Endothelial cell of umbilical vein (primary cell): ENCODE measurements at regions not wholly inside any gene's neighbourhood (a gene's known extent, or its start where the extent isn't known, plus 50 kb on each side); places are given as distances from the start of the nearest gene placed in this dataset.

Experiments
- BruUV-seq: library from RNA; stranded (reverse); fragments of 400-500 nt; replicated peaks from 2 replicates; lab custom pipeline; 2021; lab: Mats Ljungman, UMichigan
- CTCF ChIA-PET: fragments of 300-600, 350-600 bp; sonication (Branson Sonifier 250); formaldehyde crosslinking; loops from one replicate; lab custom pipeline; 2021; ENCODE audit warnings: antibody characterized with exemption, inconsistent platforms; lab: Charles Lee
- POLR2A ChIA-PET: fragments of 300-600, 350-600 bp; sonication (Branson Sonifier 250); formaldehyde crosslinking; loops from one replicate; lab custom pipeline; 2021; ENCODE audit warnings: antibody characterized with exemption, inconsistent platforms; lab: Charles Lee
- DNase-seq: peaks from one replicate; pipeline ENCODE4 v3.0.0-alpha.2; 2011; ENCODE audit warnings: low read depth, low spot score
- FAIRE-seq: peaks from 2 replicates; lab custom pipeline; 2011; peaks lifted over from hg19 to GRCh38; lab: Jason Lieb, UNC
- H2AFZ ChIP-seq: 2 replicates; pipeline ENCODE4 v1.6.0; 2012; ENCODE audit warnings: low read depth, low read length, control low read depth, inconsistent platforms
- H3K27ac ChIP-seq: 2 replicates; pipeline ENCODE4 v1.5.1; 2011; ENCODE audit warnings: low read depth, mild to moderate bottlenecking, control low read depth, low read length, moderate library complexity; ENCODE audit not compliant: insufficient read depth
- H3K27me3 ChIP-seq, 2 experiments: 2 replicates each; pipeline versions ENCODE4 v1.6.0 to v1.6.1; 2011; ENCODE audit warnings: low read length in 2 of 2, mixed read lengths in 1 of 2; ENCODE audit not compliant: control insufficient read depth in 2 of 2, insufficient read depth in 2 of 2
- H3K36me3 ChIP-seq, 2 experiments: 2 replicates in 1 of 2; 3 replicates in 1 of 2; pipeline ENCODE4 v1.5.1; 2011; ENCODE audit warnings: low read length in 2 of 2, mild to moderate bottlenecking in 1 of 2, moderate library complexity in 1 of 2; ENCODE audit not compliant: control insufficient read depth in 2 of 2, insufficient read depth in 2 of 2; ENCODE audit errors: extremely low read depth in 1 of 2
- H3K4me1 ChIP-seq: 3 replicates; pipeline ENCODE4 v1.5.1; 2011; ENCODE audit warnings: mild to moderate bottlenecking, low read length; ENCODE audit not compliant: control insufficient read depth, insufficient read depth; ENCODE audit errors: extremely low read depth
- H3K4me2 ChIP-seq: 2 replicates; pipeline ENCODE4 v1.6.1; 2011; ENCODE audit warnings: low read length, control low read depth, mixed read lengths; ENCODE audit not compliant: insufficient read depth
- H3K4me3 ChIP-seq, 3 experiments: fragments of 200-600 bp in 1 of 3; sonication (generic), shearing (Covaris generic) in 1 of 3; replicated peaks in 1 of 3; 2 replicates each; pipeline ENCODE4 v1.5.1; 2011 to 2016; ENCODE audit warnings: control low read depth in 3 of 3, low read length in 3 of 3, mild to moderate bottlenecking in 2 of 3, inconsistent platforms in 1 of 3, low read depth in 1 of 3, moderate library complexity in 1 of 3; ENCODE audit not compliant: insufficient read depth in 1 of 3
- H3K79me2 ChIP-seq: 2 replicates; pipeline ENCODE4 v1.6.0; 2012; ENCODE audit warnings: low read length, inconsistent platforms; ENCODE audit not compliant: control insufficient read depth, insufficient read depth
- H3K9ac ChIP-seq: replicated peaks from 2 replicates; pipeline ENCODE3; 2011; ENCODE audit warnings: low read length, control low read depth; ENCODE audit not compliant: insufficient read depth; ENCODE audit errors: extremely low read depth
- H3K9me1 ChIP-seq: replicated peaks from 3 replicates; pipeline ENCODE4 v1.6.0; 2011; ENCODE audit warnings: mild to moderate bottlenecking, low read length; ENCODE audit not compliant: control insufficient read depth, insufficient read depth; ENCODE audit errors: extremely low read depth
- H3K9me3 ChIP-seq: replicated peaks from 2 replicates; pipeline ENCODE4 v1.5.1; 2012; ENCODE audit warnings: low read length, inconsistent platforms; ENCODE audit not compliant: control insufficient read depth, insufficient read depth
- H4K20me1 ChIP-seq: replicated peaks from 2 replicates; pipeline ENCODE3; 2011; ENCODE audit warnings: mild to moderate bottlenecking, low read length; ENCODE audit not compliant: control insufficient read depth, insufficient read depth; ENCODE audit errors: extremely low read depth
- CTCF ChIP-seq, 2 donors: IDR thresholded peaks; 1 replicate in 1 of 2; 2 replicates in 1 of 2; pipeline ENCODE4 v1.5.1; 2011; ENCODE audit warnings: low read length in 2 of 2, mild to moderate bottlenecking in 2 of 2, moderate library complexity in 2 of 2, control low read depth in 1 of 2, inconsistent platforms in 1 of 2, low read depth in 1 of 2; ENCODE audit not compliant: insufficient read depth in 1 of 2; ENCODE audit errors: extremely low read depth in 1 of 2
- EZH2 ChIP-seq: IDR thresholded peaks from 2 replicates; pipeline ENCODE4 v1.6.1; 2012; ENCODE audit warnings: borderline replicate concordance, low read depth, mild to moderate bottlenecking, moderate library complexity, low read length, inconsistent platforms; ENCODE audit not compliant: severe bottlenecking
- FOS ChIP-seq: IDR thresholded peaks from 2 replicates; pipeline ENCODE4 v1.6.1; 2011; ENCODE audit warnings: mild to moderate bottlenecking, low read length, moderate library complexity, borderline replicate concordance; ENCODE audit not compliant: insufficient read depth
- GATA2 ChIP-seq: IDR thresholded peaks from 2 replicates; pipeline ENCODE4 v1.7.0; 2011; ENCODE audit warnings: low read depth, mild to moderate bottlenecking, moderate library complexity, mixed read lengths, low read length; ENCODE audit not compliant: insufficient read length, insufficient read depth
- JUN ChIP-seq: IDR thresholded peaks from 2 replicates; pipeline ENCODE4 v1.6.1; 2011; ENCODE audit warnings: borderline replicate concordance, low read depth; ENCODE audit not compliant: insufficient read length, insufficient read depth
- MAX ChIP-seq: IDR thresholded peaks from 2 replicates; pipeline ENCODE4 v1.6.1; 2011; ENCODE audit not compliant: insufficient read depth, insufficient read length
- MYC ChIP-seq: IDR thresholded peaks from one replicate; pipeline ENCODE4 v1.6.1; 2011; ENCODE audit warnings: mild to moderate bottlenecking, low read depth, low read length
- POLR2A ChIP-seq: IDR thresholded peaks from 2 replicates; pipeline ENCODE4 v1.6.1; 2012; ENCODE audit warnings: low read depth, mild to moderate bottlenecking, control low read depth, low read length
- POLR2AphosphoS5 ChIP-seq: IDR thresholded peaks from 2 replicates; pipeline ENCODE4 v1.6.1; 2012; ENCODE audit warnings: low read depth, mild to moderate bottlenecking, control low read depth, low read length, moderate library complexity; ENCODE audit not compliant: insufficient read depth
- dilution Hi-C: fragments of 300-500 bp; cut with MboI; formaldehyde crosslinking; loops from one replicate; pipeline ENCODE4 v1.15.0; 2019; ENCODE audit warnings: low sequenced_read_pairs; ENCODE audit not compliant: extremely low pct_ligation_motif_present
- intact Hi-C: fragments of 100-400 bp; cut with micrococcal nuclease; formaldehyde crosslinking; loops from one replicate; pipeline ENCODE4 v1.10.0; 2022

GRCh38 chr12:70149013-70149412 is 94.2 kb upstream of the CNOT2 start:
- intact Hi-C loops (no loop called here), dilution Hi-C loops (no loop called here)
- DNase-seq (no peak), FAIRE-seq (no peak)
- Histone ChIP-seq H3K4me1 (no peaks in the 10 kb centered on the region), H3K4me3 (no peak overlapping the region), H3K36me3 (no peaks in the 10 kb centered on the region), H3K79me2 (no peaks in the 10 kb centered on the region), H3K27me3 (peaks cover 0 to 4% of the 10 kb centered on the region in 2 experiments), H3K4me2 (no peak overlapping the region), H2AFZ (no peak overlapping the region), H3K9ac (no peak overlapping the region), H3K27ac (no peak overlapping the region), H3K9me3 (no peaks in the 10 kb centered on the region), H3K9me1 (no peaks in the 10 kb centered on the region), H4K20me1 (no peaks in the 10 kb centered on the region)
- ChIA-PET CTCF (interaction anchor here (0.8 kb wide), 1 partner anchor 247 kb away, joined by 3 read pairs; no protein-coding TSS in a partner anchor), POLR2A (no interaction called here)
- no TSS peak for BruUV-seq
- TF ChIP-seq MAX, result no peak
- no peak for TF ChIP-seq POLR2A
- TF ChIP-seq POLR2AphosphoS5, result no peak
- TF ChIP-seq FOS, result no peak
- TF ChIP-seq GATA2, result no peak
- no peak for TF ChIP-seq CTCF (IDR thresholded peaks at IDR 0.05; ENCODE audit: extremely low read depth in 1 of 2, insufficient read depth in 1 of 2, low read depth in 1 of 2, low read length in 2 of 2)
- TF ChIP-seq JUN, result no peak
- TF ChIP-seq MYC, result no peak
- TF ChIP-seq EZH2, result no peak
